IMR-90 (cell line): ENCODE measurements at regions not wholly inside any gene's neighbourhood (a gene's known extent, or its start where the extent isn't known, plus 50 kb on each side); places are given as distances from the start of the nearest gene placed in this dataset.

Experiments
- ATAC-seq: fragments of 200-7000 bp; cut with Tn5 transposase; 2 replicates; pipeline ENCODE4 v1.9.1; 2020; ENCODE audit warnings: low read depth, mild to moderate bottlenecking, moderate library complexity
- BruUV-seq: library from RNA; stranded (reverse); fragments of 400-500 nt; replicated peaks from 2 replicates; lab custom pipeline; 2021; lab: Mats Ljungman, UMichigan
- CTCF ChIA-PET: fragments of 300-600 bp; formaldehyde crosslinking; extraction: SDS; loops from one replicate; lab custom pipeline; 2021; ENCODE audit warnings: antibody characterized with exemption; lab: Yijun Ruan, JAX
- POLR2A ChIA-PET: fragments of 300-600 bp; sonication (Branson Sonifier 250); formaldehyde crosslinking; loops from one replicate; lab custom pipeline; 2022; ENCODE audit warnings: antibody characterized with exemption; ENCODE audit not compliant: unreplicated experiment; lab: Charles Lee
- DNase-seq: peaks from one replicate; pipeline ENCODE4 v3.0.0; 2013
- H2AFZ ChIP-seq: replicated peaks from 2 replicates; pipeline ENCODE3; 2013; ENCODE audit warnings: low read length, mild to moderate bottlenecking; ENCODE audit not compliant: poor library complexity
- H2AK5ac ChIP-seq: 2 replicates; pipeline ENCODE4 v1.6.1; 2013; ENCODE audit warnings: low read depth, low read length, inconsistent platforms
- H2AK9ac ChIP-seq: replicated peaks from 2 replicates; pipeline ENCODE3; 2013; ENCODE audit warnings: mild to moderate bottlenecking, low read depth, low read length, moderate library complexity; ENCODE audit not compliant: poor library complexity
- H2BK120ac ChIP-seq: 2 replicates; pipeline ENCODE4 v1.6.1; 2013; ENCODE audit warnings: low read depth, low read length, inconsistent platforms
- H2BK15ac ChIP-seq: 3 replicates; pipeline ENCODE4 v1.6.1; 2013; ENCODE audit warnings: low read depth, low read length, inconsistent platforms
- H2BK20ac ChIP-seq: 2 replicates; pipeline ENCODE4 v1.6.1; 2013; ENCODE audit warnings: low read depth, mild to moderate bottlenecking, inconsistent platforms, low read length, moderate library complexity
- H2BK5ac ChIP-seq: 2 replicates; pipeline ENCODE4 v1.6.1; 2013; ENCODE audit warnings: mild to moderate bottlenecking, low read depth, low read length, inconsistent platforms; ENCODE audit not compliant: poor library complexity, severe bottlenecking
- H3K14ac ChIP-seq: replicated peaks from 2 replicates; pipeline ENCODE4 v1.6.1; 2013; ENCODE audit warnings: low read depth, low read length, inconsistent platforms
- H3K18ac ChIP-seq: 2 replicates; pipeline ENCODE4 v1.6.1; 2013; ENCODE audit warnings: low read depth, low read length, control low read depth
- H3K23ac ChIP-seq: 2 replicates; pipeline ENCODE4 v1.6.1; 2013; ENCODE audit warnings: low read depth, low read length, inconsistent platforms
- H3K27ac ChIP-seq: 2 replicates; pipeline ENCODE4 v1.5.1; 2013; ENCODE audit warnings: mild to moderate bottlenecking, control low read depth, low read length; ENCODE audit not compliant: insufficient read depth
- H3K27me3 ChIP-seq: 2 replicates; pipeline ENCODE4 v1.6.1; 2013; ENCODE audit warnings: low read length; ENCODE audit not compliant: control insufficient read depth, insufficient read depth
- H3K36me3 ChIP-seq: 2 replicates; pipeline ENCODE4 v1.6.1; 2013; ENCODE audit warnings: low read length, mixed read lengths; ENCODE audit not compliant: control insufficient read depth, insufficient read depth
- H3K4ac ChIP-seq: 2 replicates; pipeline ENCODE4 v1.6.1; 2013; ENCODE audit warnings: low read depth, low read length, inconsistent platforms
- H3K4me1 ChIP-seq: 2 replicates; pipeline ENCODE4 v1.6.1; 2013; ENCODE audit warnings: low read length, mixed read lengths; ENCODE audit not compliant: control insufficient read depth, insufficient read depth
- H3K4me2 ChIP-seq: 2 replicates; pipeline ENCODE4 v1.6.1; 2013; ENCODE audit warnings: low read depth, mild to moderate bottlenecking, control low read depth, low read length, moderate library complexity
- H3K4me3 ChIP-seq: 2 replicates; pipeline ENCODE4 v1.5.1; 2013; ENCODE audit warnings: low read depth, mild to moderate bottlenecking, control low read depth, low read length, moderate library complexity; ENCODE audit not compliant: insufficient read depth
- H3K56ac ChIP-seq: 2 replicates; pipeline ENCODE4 v1.6.1; 2013; ENCODE audit warnings: low read length, inconsistent platforms; ENCODE audit not compliant: insufficient read depth; ENCODE audit errors: extremely low read depth
- H3K79me1 ChIP-seq, 2 experiments: 2 replicates each; pipeline ENCODE4 v1.6.1; 2013; ENCODE audit warnings: low read length in 2 of 2, inconsistent platforms in 1 of 2, low read depth in 1 of 2
- H3K9ac ChIP-seq: 2 replicates; pipeline ENCODE4 v1.6.1; 2013; ENCODE audit warnings: low read depth, low read length, control low read depth
- H3K9me1 ChIP-seq: 2 replicates; pipeline ENCODE4 v1.6.1; 2013; ENCODE audit warnings: low read length, inconsistent platforms; ENCODE audit not compliant: insufficient read depth
- H3K9me3 ChIP-seq: 2 replicates; pipeline ENCODE4 v1.6.1; 2013; ENCODE audit warnings: low read length; ENCODE audit not compliant: control insufficient read depth, insufficient read depth
- H4K20me1 ChIP-seq: 2 replicates; pipeline ENCODE4 v1.6.1; 2013; ENCODE audit warnings: low read length, inconsistent platforms; ENCODE audit not compliant: insufficient read depth
- H4K5ac ChIP-seq: 2 replicates; pipeline ENCODE4 v1.6.1; 2013; ENCODE audit warnings: mild to moderate bottlenecking, low read depth, low read length, control low read depth
- H4K8ac ChIP-seq, 2 experiments: 2 replicates each; pipeline ENCODE4 v1.6.1; 2013; ENCODE audit warnings: low read depth in 2 of 2, low read length in 2 of 2, control low read depth in 1 of 2, inconsistent platforms in 1 of 2
- H4K91ac ChIP-seq: 2 replicates; pipeline ENCODE4 v1.6.1; 2013; ENCODE audit warnings: low read depth, low read length, inconsistent platforms; ENCODE audit not compliant: insufficient read depth
- BHLHE40 ChIP-seq: fragments of 150-350 bp; IDR thresholded peaks from 2 replicates; pipeline ENCODE4 v1.6.1; 2016; ENCODE audit warnings: mild to moderate bottlenecking, low read depth, low read length
- CHD1 ChIP-seq: IDR thresholded peaks from 2 replicates; pipeline ENCODE4 v1.6.1; 2012; ENCODE audit warnings: low read depth, low read length, improper control_type of control experiment
- MXI1 ChIP-seq: IDR thresholded peaks from 2 replicates; pipeline ENCODE4 v1.6.1; 2012; ENCODE audit warnings: low read depth, mild to moderate bottlenecking, low read length, moderate library complexity, borderline replicate concordance
- POLR2A ChIP-seq: IDR thresholded peaks from 2 replicates; pipeline ENCODE4 v1.6.1; 2012; ENCODE audit warnings: mild to moderate bottlenecking, low read depth, low read length
- RCOR1 ChIP-seq: IDR thresholded peaks from 2 replicates; pipeline ENCODE4 v1.6.1; 2012; ENCODE audit warnings: mild to moderate bottlenecking, low read length, improper control_type of control experiment; ENCODE audit not compliant: insufficient replicate concordance
- WGBS, 2 experiments: methylation state at CpG; one replicate each; pipeline versions ENCODE4 v1.1.5 to v1.1.7; 2013; ENCODE audit warnings: missing lambda C conversion rate in 2 of 2; ENCODE audit not compliant: insufficient read length in 1 of 2; ENCODE audit errors: extremely low coverage in 2 of 2; 5-methylcytosine and 5-hydroxymethylcytosine counted together
- dilution Hi-C: fragments of 300-500 bp; cut with HindIII; formaldehyde crosslinking; loops from one replicate; pipeline ENCODE4 v1.14.3; 2018; ENCODE audit warnings: low sequenced_read_pairs; ENCODE audit not compliant: unreplicated experiment
- in situ Hi-C: fragments of 300-500 bp; cut with MboI; formaldehyde crosslinking; loops from 3 replicates; pipeline ENCODE4 v1.14.3; 2019; ENCODE audit warnings: low sequenced_read_pairs, inconsistent platforms, mixed read lengths
- intact Hi-C: fragments of 100-400 bp; cut with micrococcal nuclease; formaldehyde crosslinking; loops from 2 replicates; pipeline ENCODE4 v1.10.0; 2022
- TF ChIP-seq, protein P1 (sequence below): fragments of 150-350 bp; IDR thresholded peaks from 2 replicates; pipeline ENCODE4 v1.6.1; 2016; ENCODE audit warnings: low read depth, mild to moderate bottlenecking, low read length, moderate library complexity, borderline replicate concordance
- TF ChIP-seq, protein P2 (sequence below): fragments of 150-350 bp; IDR thresholded peaks from 2 replicates; pipeline ENCODE4 v1.6.1; 2017; ENCODE audit warnings: mild to moderate bottlenecking, antibody characterized with exemption, low read length, low read depth

DNA sequence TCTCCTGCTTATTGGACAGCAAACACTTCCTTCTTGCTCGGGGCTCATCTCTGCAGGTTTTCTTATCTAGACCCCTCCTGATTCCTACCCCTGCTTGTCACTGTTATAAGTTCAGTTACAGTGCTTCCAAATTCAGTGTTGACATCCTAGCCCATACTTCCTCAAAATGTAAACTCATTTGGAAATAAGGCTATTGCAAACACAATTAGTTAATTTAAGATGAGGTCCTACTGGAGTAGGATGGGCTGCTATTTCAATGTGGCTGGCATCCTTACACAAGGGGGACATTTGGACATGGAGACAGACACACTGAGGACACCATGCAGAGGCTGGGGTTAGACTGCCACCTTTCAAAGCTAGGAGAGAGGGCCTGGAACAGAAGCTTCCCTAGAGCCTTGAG lies 85.2 kb upstream of the NPVF start:
- Histone ChIP-seq H4K8ac (no peak overlapping the region), H2BK5ac (no peak overlapping the region), H3K27ac (no peak overlapping the region), H3K4me3 (no peak overlapping the region), H2BK120ac (no peak overlapping the region), H2BK20ac (no peak overlapping the region), H4K5ac (no peak overlapping the region), H3K4me1 (no peaks in the 10 kb centered on the region), H2BK15ac (no peak overlapping the region), H3K27me3 (no peaks in the 10 kb centered on the region), H3K36me3 (no peaks in the 10 kb centered on the region), H4K20me1 (no peaks in the 10 kb centered on the region), H3K23ac (no peak overlapping the region), H3K79me1 (no peaks in the 10 kb centered on the region), H2AK9ac (no peak overlapping the region), H4K91ac (no peak overlapping the region), H2AK5ac (no peak overlapping the region), H3K9me3 (no peaks in the 10 kb centered on the region), H3K56ac (no peak overlapping the region), H3K4me2 (no peak overlapping the region), H3K18ac (no peak overlapping the region), H3K14ac (no peak overlapping the region), H3K9ac (no peak overlapping the region), H3K4ac (no peak overlapping the region), H2AFZ (no peak overlapping the region), H3K9me1 (no peaks in the 10 kb centered on the region)
- dilution Hi-C loops: no loop called here
- CTCF ChIA-PET: no interaction called here
- DNase-seq (no peak), ATAC-seq (no peak)
- intact Hi-C loops: no loop called here
- TF ChIP-seq, protein P1, sequence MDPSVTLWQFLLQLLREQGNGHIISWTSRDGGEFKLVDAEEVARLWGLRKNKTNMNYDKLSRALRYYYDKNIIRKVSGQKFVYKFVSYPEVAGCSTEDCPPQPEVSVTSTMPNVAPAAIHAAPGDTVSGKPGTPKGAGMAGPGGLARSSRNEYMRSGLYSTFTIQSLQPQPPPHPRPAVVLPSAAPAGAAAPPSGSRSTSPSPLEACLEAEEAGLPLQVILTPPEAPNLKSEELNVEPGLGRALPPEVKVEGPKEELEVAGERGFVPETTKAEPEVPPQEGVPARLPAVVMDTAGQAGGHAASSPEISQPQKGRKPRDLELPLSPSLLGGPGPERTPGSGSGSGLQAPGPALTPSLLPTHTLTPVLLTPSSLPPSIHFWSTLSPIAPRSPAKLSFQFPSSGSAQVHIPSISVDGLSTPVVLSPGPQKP: no peak
- TF ChIP-seq RCOR1 (no peak), POLR2A (no peak), CHD1 (no peak), BHLHE40 (no peak), MXI1 (no peak)
- TF ChIP-seq, protein P2, sequence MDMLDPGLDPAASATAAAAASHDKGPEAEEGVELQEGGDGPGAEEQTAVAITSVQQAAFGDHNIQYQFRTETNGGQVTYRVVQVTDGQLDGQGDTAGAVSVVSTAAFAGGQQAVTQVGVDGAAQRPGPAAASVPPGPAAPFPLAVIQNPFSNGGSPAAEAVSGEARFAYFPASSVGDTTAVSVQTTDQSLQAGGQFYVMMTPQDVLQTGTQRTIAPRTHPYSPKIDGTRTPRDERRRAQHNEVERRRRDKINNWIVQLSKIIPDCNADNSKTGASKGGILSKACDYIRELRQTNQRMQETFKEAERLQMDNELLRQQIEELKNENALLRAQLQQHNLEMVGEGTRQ: no peak
- in situ Hi-C loops: no loop called here
- WGBS, 2 experiments: no CpG with 5 or more reads among the region's 1 CpG
- POLR2A ChIA-PET: no interaction called here
- BruUV-seq: no TSS peak
